Panc1 (cell line): ENCODE measurements at regions not wholly inside any gene's neighbourhood (a gene's known extent, or its start where the extent isn't known, plus 50 kb on each side); places are given as distances from the start of the nearest gene placed in this dataset.

Source experiments
- POLR2AphosphoS5 ChIP-seq: IDR thresholded peaks from 2 replicates; pipeline ENCODE4 v1.6.1; 2012; ENCODE audit warnings: mild to moderate bottlenecking, low read depth, low read length, moderate library complexity
- SIN3A ChIP-seq: IDR thresholded peaks from 2 replicates; pipeline ENCODE4 v1.6.1; 2012; ENCODE audit warnings: low read depth, mild to moderate bottlenecking, low read length, moderate library complexity, borderline replicate concordance; ENCODE audit not compliant: insufficient read depth
- TF ChIP-seq, protein P1 (sequence below): fragments of 450-650 bp; IDR thresholded peaks from 2 replicates; pipeline ENCODE4 v1.5.1; 2017; ENCODE audit warnings: mild to moderate bottlenecking
- TF ChIP-seq, protein P2 (sequence below), 2 experiments: IDR thresholded peaks; 2 replicates each; pipeline ENCODE4 v1.6.1; 2011 to 2012; ENCODE audit warnings: low read depth in 2 of 2, control low read depth in 1 of 2, low read length in 1 of 2, mild to moderate bottlenecking in 1 of 2, moderate library complexity in 1 of 2; ENCODE audit not compliant: insufficient read depth in 1 of 2

DNA sequence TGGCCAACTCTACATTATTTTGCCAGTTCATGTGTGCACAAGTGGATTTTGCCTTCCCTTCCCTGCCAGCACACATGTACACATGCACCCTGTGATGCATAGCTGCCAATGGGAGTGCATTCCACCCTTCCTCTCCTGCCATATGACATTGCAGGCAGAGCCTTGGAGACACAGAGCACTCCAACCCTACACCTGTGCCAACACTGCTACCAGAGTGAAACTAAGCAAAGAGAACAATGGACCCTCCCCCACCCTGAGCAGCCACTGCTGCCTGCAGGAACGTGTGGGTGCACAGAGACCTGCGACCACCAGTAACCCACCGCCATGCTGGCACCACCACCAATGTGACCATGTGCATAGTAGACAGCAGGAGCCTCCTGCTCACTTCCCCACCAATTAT lies 78.4 kb downstream of the ITM2A start:
- TF ChIP-seq SIN3A (no peak), POLR2AphosphoS5 (no peak)
- TF ChIP-seq, protein P1, sequence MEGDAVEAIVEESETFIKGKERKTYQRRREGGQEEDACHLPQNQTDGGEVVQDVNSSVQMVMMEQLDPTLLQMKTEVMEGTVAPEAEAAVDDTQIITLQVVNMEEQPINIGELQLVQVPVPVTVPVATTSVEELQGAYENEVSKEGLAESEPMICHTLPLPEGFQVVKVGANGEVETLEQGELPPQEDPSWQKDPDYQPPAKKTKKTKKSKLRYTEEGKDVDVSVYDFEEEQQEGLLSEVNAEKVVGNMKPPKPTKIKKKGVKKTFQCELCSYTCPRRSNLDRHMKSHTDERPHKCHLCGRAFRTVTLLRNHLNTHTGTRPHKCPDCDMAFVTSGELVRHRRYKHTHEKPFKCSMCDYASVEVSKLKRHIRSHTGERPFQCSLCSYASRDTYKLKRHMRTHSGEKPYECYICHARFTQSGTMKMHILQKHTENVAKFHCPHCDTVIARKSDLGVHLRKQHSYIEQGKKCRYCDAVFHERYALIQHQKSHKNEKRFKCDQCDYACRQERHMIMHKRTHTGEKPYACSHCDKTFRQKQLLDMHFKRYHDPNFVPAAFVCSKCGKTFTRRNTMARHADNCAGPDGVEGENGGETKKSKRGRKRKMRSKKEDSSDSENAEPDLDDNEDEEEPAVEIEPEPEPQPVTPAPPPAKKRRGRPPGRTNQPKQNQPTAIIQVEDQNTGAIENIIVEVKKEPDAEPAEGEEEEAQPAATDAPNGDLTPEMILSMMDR, result no peak
- TF ChIP-seq, protein P2, sequence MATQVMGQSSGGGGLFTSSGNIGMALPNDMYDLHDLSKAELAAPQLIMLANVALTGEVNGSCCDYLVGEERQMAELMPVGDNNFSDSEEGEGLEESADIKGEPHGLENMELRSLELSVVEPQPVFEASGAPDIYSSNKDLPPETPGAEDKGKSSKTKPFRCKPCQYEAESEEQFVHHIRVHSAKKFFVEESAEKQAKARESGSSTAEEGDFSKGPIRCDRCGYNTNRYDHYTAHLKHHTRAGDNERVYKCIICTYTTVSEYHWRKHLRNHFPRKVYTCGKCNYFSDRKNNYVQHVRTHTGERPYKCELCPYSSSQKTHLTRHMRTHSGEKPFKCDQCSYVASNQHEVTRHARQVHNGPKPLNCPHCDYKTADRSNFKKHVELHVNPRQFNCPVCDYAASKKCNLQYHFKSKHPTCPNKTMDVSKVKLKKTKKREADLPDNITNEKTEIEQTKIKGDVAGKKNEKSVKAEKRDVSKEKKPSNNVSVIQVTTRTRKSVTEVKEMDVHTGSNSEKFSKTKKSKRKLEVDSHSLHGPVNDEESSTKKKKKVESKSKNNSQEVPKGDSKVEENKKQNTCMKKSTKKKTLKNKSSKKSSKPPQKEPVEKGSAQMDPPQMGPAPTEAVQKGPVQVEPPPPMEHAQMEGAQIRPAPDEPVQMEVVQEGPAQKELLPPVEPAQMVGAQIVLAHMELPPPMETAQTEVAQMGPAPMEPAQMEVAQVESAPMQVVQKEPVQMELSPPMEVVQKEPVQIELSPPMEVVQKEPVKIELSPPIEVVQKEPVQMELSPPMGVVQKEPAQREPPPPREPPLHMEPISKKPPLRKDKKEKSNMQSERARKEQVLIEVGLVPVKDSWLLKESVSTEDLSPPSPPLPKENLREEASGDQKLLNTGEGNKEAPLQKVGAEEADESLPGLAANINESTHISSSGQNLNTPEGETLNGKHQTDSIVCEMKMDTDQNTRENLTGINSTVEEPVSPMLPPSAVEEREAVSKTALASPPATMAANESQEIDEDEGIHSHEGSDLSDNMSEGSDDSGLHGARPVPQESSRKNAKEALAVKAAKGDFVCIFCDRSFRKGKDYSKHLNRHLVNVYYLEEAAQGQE (IDR thresholded peaks at IDR 0.05; ENCODE audit: insufficient read depth in 1 of 2, low read depth in 2 of 2, low read length in 1 of 2), result no peak
